ACHN (cell line): ENCODE measurements at regions not wholly inside any gene's neighbourhood (a gene's known extent, or its start where the extent isn't known, plus 50 kb on each side); places are given as distances from the start of the nearest gene placed in this dataset.

Experiments used
- DNase-seq: peaks from one replicate; pipeline ENCODE4 v3.0.0-alpha.2; 2015
- in situ Hi-C: cut with HindIII; loops from 2 replicates; pipeline ENCODE4 v1.10.0; 2017; ENCODE audit warnings: low sequenced_read_pairs, low pct_ligation_motif_present, low pct_unique_long_range_greater_than_20kb

GRCh38 chr21:40967771-40968170 lies 120.8 kb upstream of the DSCAM start:
- in situ Hi-C loops, result no loop called here

GRCh38 chr21:40972151-40972550 lies 125.2 kb upstream of the DSCAM start:
- DNase-seq, result no peak
- in situ Hi-C loops, result no loop called here

More at GRCh38 chr21:40967771-40968170, 120.8 kb upstream of the DSCAM start:
- no peak for DNase-seq

- in situ Hi-C loops, result no loop called here
- no peak for DNase-seq
These were observed 129.5 kb upstream of the DSCAM start for GRCh38 chr21:40976198-40977109.

- in situ Hi-C loops, result no loop called here
- DNase-seq, result no peak
These were observed 138.4 kb upstream of the DSCAM start for GRCh38 chr21:40985370-40985769.

- no peak for DNase-seq
- in situ Hi-C loops, result no loop called here
These were observed 143.4 kb upstream of the DSCAM start for GRCh38 chr21:40990366-40990765.

GRCh38 chr21:40997831-40998230 lies 150.9 kb upstream of the DSCAM start:
- DNase-seq, result no peak
- in situ Hi-C loops, result no loop called here

GRCh38 chr21:41000838-41001237 lies 153.9 kb upstream of the DSCAM start:
- DNase-seq, result no peak
- in situ Hi-C loops, result no loop called here

GRCh38 chr21:41006636-41007035 lies 159.7 kb upstream of the DSCAM start:
- DNase-seq, result no peak
- in situ Hi-C loops, result no loop called here

GRCh38 chr21:41008351-41008750 lies 159.6 kb upstream of the BACE2 start:
- in situ Hi-C loops, result no loop called here
- DNase-seq, result no peak

- in situ Hi-C loops, result no loop called here
- DNase-seq, result no peak
These were observed 159.0 kb upstream of the BACE2 start for GRCh38 chr21:41008974-41009373.

- no peak for DNase-seq
- in situ Hi-C loops, result no loop called here
These were observed 158.4 kb upstream of the BACE2 start for GRCh38 chr21:41009398-41010100.

- in situ Hi-C loops, result no loop called here
- DNase-seq, result no peak
These were observed 157.9 kb upstream of the BACE2 start for GRCh38 chr21:41010101-41010435.

GRCh38 chr21:41011098-41011731 lies 156.7 kb upstream of the BACE2 start:
- in situ Hi-C loops, result no loop called here
- no peak for DNase-seq

- no peak for DNase-seq
- in situ Hi-C loops, result no loop called here
These were observed 156.0 kb upstream of the BACE2 start for GRCh38 chr21:41011951-41012366.

- in situ Hi-C loops, result no loop called here
- no peak for DNase-seq
These were observed 155.5 kb upstream of the BACE2 start for GRCh38 chr21:41012425-41012824.

GRCh38 chr21:41016472-41016871 lies 151.5 kb upstream of the BACE2 start:
- no peak for DNase-seq
- in situ Hi-C loops, result no loop called here

- no peak for DNase-seq
- in situ Hi-C loops, result no loop called here
These were observed 149.5 kb upstream of the BACE2 start for GRCh38 chr21:41018431-41018830.

- DNase-seq, result no peak
- in situ Hi-C loops, result no loop called here
These were observed 144.0 kb upstream of the BACE2 start for GRCh38 chr21:41023936-41024335.

- DNase-seq, result no peak
- in situ Hi-C loops, result no loop called here
These were observed 143.6 kb upstream of the BACE2 start for GRCh38 chr21:41024341-41024740.
